DOHH2 (cell line): ENCODE measurements at regions not wholly inside any gene's neighbourhood (a gene's known extent, or its start where the extent isn't known, plus 50 kb on each side); places are given as distances from the start of the nearest gene placed in this dataset.
"Not testable (repeated sequence)": the region's sequence is repeated elsewhere in the genome, so short reads cannot be mapped to it uniquely, and the experiment has no call there.

ENCODE experiments used
- CTCF ChIP-seq: fragments of 200-600 bp; sonication (generic); IDR thresholded peaks from one replicate; pipeline ENCODE4 v1.5.1; 2014; ENCODE audit warnings: antibody characterized with exemption, mild to moderate bottlenecking, low read depth, low read length; ENCODE audit not compliant: poor library complexity, severe bottlenecking
- EZH2phosphoT487 ChIP-seq: fragments of 200-600 bp; sonication (generic); IDR thresholded peaks from 2 replicates; pipeline ENCODE4 v1.6.1; 2017; ENCODE audit warnings: borderline replicate concordance, mild to moderate bottlenecking, antibody characterized with exemption, low read length, moderate library complexity, mixed read lengths

- not testable (repeated sequence) for TF ChIP-seq CTCF, EZH2phosphoT487
These were observed 569.8 kb upstream of the USP24 start for GRCh38 chr1:55784941-55785450.
